HFFc6 (cell line): ENCODE measurements at regions not wholly inside any gene's neighbourhood (a gene's known extent, or its start where the extent isn't known, plus 50 kb on each side); places are given as distances from the start of the nearest gene placed in this dataset.

Experiments used
- DNase-seq: peaks from one replicate; pipeline ENCODE4 v3.0.0-alpha.2; 2018
- H3K27ac Mint-ChIP-seq: 2 replicates; pipeline ENCODE4 v1.8.0; 2020; ENCODE audit warnings: mild to moderate bottlenecking, mixed read lengths
- H3K27me3 Mint-ChIP-seq: 2 replicates; pipeline ENCODE4 v1.8.0; 2021; ENCODE audit warnings: mild to moderate bottlenecking, moderate library complexity, mixed read lengths; ENCODE audit not compliant: insufficient read depth
- H3K36me3 Mint-ChIP-seq: 2 replicates; pipeline ENCODE4 v1.8.0; 2021; ENCODE audit warnings: low read depth, mixed read lengths
- H3K4me1 Mint-ChIP-seq: 2 replicates; pipeline ENCODE4 v1.8.0; 2020; ENCODE audit warnings: low read depth, mixed read lengths
- H3K4me3 Mint-ChIP-seq: 2 replicates; pipeline ENCODE4 v1.8.0; 2020; ENCODE audit warnings: mild to moderate bottlenecking, moderate library complexity, mixed read lengths
- H3K9me3 Mint-ChIP-seq: 2 replicates; pipeline ENCODE4 v1.8.0; 2020; ENCODE audit warnings: mild to moderate bottlenecking, mixed read lengths
- CTCF ChIP-seq: fragments of 200-600 bp; sonication (generic); IDR thresholded peaks from 2 replicates; pipeline ENCODE4 v1.5.0; 2021; ENCODE audit warnings: antibody characterized with exemption, mild to moderate bottlenecking

DNA sequence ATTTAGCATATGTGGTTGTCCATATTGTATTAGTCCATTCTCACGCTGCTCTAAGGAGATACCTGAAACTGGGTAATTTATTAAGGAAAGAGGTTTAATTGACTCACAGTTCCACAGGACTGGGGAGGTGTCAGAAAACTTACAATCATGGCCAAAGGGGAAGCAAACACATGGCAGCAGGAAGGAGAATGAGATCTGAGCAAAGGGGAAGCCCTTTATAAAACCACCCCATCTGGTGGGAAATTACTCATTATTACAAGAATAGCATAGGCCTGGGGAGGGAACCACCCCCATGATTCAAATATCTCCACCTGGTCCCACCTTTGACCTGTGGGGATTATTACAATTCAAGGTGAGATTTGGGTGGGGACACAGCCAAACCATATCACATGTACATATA, 122.6 kb upstream of the ANK2 start:
- TF ChIP-seq CTCF: no peak
- no peak overlapping the region for H3K27ac Mint-ChIP-seq
- H3K4me1 Mint-ChIP-seq: no peaks in the 10 kb centered on the region
- no peak overlapping the region for H3K4me3 Mint-ChIP-seq
- H3K36me3 Mint-ChIP-seq: no peaks in the 10 kb centered on the region
- DNase-seq: no peak
- H3K9me3 Mint-ChIP-seq: no peaks in the 10 kb centered on the region
- no peaks in the 10 kb centered on the region; the same call in none of the 2 replicates for H3K27me3 Mint-ChIP-seq

GRCh38 chr4:112927544-112927943, 121.9 kb upstream of the ANK2 start:
- TF ChIP-seq CTCF: no peak
- Mint-ChIP-seq H3K36me3 (no peaks in the 10 kb centered on the region), H3K27me3 (no peaks in the 10 kb centered on the region; the same call in none of the 2 replicates), H3K4me1 (no peaks in the 10 kb centered on the region), H3K4me3 (no peak overlapping the region), H3K27ac (no peak overlapping the region), H3K9me3 (no peaks in the 10 kb centered on the region)
- no peak for DNase-seq

- no peak for DNase-seq
- Mint-ChIP-seq H3K9me3 (no peaks in the 10 kb centered on the region), H3K27me3 (no peaks in the 10 kb centered on the region; the same call in none of the 2 replicates), H3K4me1 (no peaks in the 10 kb centered on the region), H3K36me3 (no peaks in the 10 kb centered on the region), H3K4me3 (no peak overlapping the region), H3K27ac (no peak overlapping the region)
- TF ChIP-seq CTCF: no peak
These were observed 118.5 kb upstream of the ANK2 start for GRCh38 chr4:112931001-112931400.

DNA sequence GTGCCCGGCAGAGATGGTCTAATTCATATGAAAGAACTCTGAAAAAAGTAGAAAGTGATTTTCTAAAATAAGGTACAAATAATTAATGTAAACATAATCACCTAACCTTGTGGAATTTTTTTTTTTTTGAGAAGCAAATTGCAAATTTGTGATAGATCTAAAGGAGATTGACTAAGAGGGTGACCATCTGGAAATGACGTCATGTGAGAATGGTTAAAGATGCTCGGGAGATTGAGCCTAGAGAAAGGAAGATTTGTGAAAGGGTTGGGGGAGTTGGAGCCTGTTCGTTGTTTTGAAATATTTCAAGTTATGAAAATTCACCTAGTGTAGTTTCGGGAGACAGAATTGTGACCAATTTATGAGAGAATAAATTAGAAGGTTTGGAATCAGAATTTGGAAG, 115.7 kb upstream of the ANK2 start:
- Mint-ChIP-seq H3K27ac (no peak overlapping the region), H3K4me3 (no peak overlapping the region), H3K4me1 (no peaks in the 10 kb centered on the region), H3K36me3 (no peaks in the 10 kb centered on the region), H3K9me3 (no peaks in the 10 kb centered on the region), H3K27me3 (no peaks in the 10 kb centered on the region; the same call in none of the 2 replicates)
- DNase-seq: no peak
- no peak for TF ChIP-seq CTCF

DNA sequence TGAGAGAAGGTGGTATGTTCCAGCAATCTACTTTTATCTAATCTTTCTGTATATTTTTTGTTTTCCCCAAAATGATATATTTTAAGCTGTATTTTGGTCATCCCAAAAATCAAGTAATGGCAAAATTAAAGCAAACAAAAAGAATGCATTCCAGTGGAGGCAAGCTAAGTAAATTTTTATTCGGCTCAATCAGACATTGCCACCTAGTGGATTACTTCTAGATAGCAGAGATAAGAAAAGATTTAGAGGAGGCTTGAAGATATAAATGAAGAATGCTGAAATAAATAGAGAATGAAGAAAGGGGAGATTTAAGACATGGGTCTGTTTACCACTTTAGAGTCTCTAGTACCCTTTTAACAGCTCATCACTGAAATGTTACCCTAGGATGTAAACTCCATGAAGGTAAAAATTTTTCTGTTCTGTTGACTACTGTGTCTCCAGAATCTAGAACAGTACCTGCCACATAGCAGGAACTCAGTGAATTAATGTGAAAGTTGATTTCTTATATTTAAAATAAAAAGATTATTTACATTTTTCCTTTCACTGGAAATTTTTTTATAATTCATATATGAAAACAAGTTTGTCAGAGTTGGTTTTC, 110.9 kb upstream of the ANK2 start:
- H3K4me1 Mint-ChIP-seq: no peaks in the 10 kb centered on the region
- 0 out of 2 replicates have a peak, but pooled peaks cover 2% of the 10 kb centered on the region for H3K27me3 Mint-ChIP-seq
- no peaks in the 10 kb centered on the region for H3K36me3 Mint-ChIP-seq
- no peaks in the 10 kb centered on the region for H3K9me3 Mint-ChIP-seq
- no peak overlapping the region for H3K4me3 Mint-ChIP-seq
- peak; percentile 90 for TF ChIP-seq CTCF
- DNase-seq: peak; percentile 59
- H3K27ac Mint-ChIP-seq: no peak overlapping the region
